HTR-8/SVneo (cell line): ENCODE measurements at regions not wholly inside any gene's neighbourhood (a gene's known extent, or its start where the extent isn't known, plus 50 kb on each side); places are given as distances from the start of the nearest gene placed in this dataset.
"Not testable (repeated sequence)": the region's sequence is repeated elsewhere in the genome, so short reads cannot be mapped to it uniquely, and the experiment has no call there.

Experiments used
- DNase-seq: peaks from one replicate; pipeline ENCODE4 v3.0.0; 2011; ENCODE audit warnings: low spot score, mixed read lengths; ENCODE audit not compliant: insufficient read length
- FAIRE-seq: peaks from 2 replicates; lab custom pipeline; 2011; peaks lifted over from hg19 to GRCh38; lab: Jason Lieb, UNC

DNA sequence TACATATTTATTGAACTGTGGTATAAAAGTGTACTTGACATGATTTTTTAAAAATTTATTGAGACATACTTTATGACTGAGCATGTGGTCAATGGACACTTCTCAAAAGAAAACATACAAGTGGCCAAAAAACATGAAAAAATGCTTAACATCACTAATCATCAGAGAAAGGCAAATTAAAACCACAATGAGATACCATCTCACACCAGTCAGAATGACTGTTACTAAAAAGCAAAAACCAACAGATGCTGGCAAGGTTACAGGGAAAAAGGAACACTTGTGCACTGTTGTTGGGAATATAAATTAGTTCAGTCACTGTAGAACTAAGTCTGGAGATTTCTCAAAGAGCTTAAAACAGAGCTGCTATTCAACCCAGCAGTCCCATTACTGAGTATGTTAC lies 1177.6 kb downstream of the GALC start:
- FAIRE-seq (no peak), DNase-seq (no peak)

DNA sequence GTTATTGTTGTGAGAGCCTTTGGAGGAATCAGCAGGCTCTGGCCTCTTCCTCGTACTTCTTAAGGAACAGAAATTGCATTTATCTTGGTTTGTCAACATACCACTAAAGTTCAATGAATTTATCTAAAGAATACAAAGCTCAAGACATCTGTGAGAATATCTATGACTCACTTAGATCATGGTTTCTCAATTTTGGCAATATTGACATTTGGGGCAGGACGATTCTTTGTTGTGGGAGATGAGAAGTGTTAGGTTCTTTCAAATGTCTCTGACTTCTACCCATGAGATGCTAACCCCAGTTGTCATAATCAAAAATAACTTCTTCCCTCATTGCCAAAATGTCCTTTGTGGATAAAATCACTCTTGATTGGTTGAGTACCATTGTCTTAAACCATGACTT lies 1190.3 kb downstream of the GALC start:
- no peak for FAIRE-seq

DNA sequence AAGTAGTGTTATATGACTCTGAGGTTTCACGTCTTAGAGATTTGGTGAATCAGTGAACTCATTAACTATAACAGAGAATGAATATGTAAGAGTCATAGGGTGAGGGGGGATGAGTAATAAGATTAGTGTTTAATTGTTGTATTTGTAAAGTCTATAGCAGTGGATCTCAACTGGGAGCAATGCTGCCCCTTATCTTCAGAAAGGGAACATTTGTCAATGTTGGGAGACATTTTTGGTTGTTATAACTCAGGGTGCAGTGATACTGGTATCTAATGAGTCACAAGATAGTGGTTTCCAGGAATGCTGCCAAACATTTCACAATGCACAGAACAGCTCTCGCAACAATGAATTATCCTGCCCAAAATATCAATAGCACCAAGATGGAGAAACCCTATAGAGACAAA lies 1193.7 kb downstream of the GALC start:
- peak; percentile 27 for DNase-seq
- FAIRE-seq = peak; percentile 64

More for the DNA sequence above, 1190.3 kb downstream of the GALC start:
- DNase-seq = no peak

DNA sequence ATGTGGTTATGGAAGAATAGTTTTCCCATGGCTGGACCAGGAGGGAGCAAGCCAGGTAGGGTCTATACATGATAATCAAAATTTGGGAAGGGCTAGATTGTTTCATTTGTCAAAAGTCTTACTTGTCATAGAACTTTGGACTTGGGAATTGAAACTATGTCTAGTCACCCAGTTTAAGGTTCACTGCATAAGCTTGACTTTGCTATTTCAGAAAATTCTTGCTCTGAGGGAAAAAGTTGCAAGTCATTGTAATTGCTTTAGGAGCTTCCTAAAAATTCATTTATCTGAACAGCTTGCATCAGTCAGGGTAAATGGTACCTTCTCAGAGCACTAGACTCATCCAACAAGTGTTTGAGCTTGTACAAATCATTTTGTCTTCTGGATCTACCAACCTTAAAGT lies 1194.7 kb downstream of the GALC start:
- FAIRE-seq (no peak), DNase-seq (no peak)

DNA sequence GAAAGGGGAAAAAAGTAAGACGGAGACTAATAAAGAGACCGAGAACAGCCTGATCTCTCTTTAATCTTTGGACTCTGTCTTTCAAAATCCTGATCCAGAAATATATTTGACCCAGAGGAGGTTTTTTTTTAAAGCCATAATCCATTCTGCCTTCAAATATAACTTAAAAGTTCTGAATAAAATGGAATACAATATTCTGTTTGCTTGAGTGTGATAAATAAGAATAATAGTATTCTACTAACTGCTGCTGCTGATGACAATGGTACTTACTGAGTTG lies 1196.0 kb downstream of the GALC start:
- DNase-seq (no peak), FAIRE-seq (no peak)

DNA sequence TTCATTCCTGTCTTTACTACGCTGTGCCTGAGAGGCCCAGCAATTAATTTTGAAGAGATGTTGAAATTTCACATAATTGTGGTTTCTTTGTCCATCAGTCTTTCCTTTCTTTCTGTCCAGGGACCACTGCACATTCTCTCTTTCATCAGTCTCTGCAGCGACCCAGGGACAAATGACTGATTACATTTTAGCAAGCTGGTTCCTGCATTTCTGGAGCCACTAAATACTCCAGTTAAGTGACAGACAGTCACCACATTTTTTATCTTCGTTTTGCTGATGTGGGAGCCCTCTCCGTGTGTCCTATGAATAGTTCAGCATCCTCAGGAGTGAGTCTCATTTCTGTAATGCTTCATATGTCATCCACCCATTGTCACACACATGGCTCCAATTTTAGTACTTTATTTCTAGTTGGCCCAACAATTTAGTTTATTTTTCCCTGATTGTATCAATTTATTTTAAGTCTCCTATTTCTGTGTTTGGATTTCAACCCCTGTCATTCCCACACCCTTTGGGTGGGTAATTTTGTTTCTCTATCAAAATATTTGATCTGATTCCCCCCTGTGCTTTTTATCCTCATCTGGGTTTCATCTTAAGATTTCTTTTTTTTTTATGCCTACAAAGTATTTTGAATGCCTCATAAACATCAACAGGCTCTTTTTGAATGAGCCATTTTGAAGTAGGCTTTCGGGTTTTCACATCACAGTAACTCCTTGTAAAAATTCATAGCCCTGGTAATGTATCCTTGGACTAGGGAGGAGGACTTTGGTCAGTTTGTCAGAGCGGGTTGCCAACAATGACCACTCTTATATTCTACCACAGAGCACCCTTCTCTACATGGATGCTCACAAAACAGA lies 1196.5 kb downstream of the GALC start:
- no peak for FAIRE-seq
- peak; percentile 2 for DNase-seq

DNA sequence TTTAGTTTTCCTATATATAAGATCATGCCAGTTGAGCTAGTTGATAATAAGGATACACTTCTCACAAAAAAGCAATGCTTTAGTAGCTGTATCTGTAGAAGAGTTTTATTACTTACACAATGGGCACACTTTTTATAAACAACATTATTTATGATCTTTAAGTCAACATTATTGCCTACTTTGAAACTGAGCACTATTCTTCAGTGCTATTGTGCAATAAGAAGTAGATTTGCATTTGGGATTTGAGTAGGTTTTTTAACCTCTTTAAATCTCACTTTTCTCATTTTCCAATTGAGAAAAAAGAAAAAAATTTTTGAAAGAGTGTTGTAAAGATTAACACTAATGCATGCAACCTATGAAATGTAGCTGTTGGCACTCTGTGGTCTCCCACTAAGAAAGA lies 1198.3 kb downstream of the GALC start:
- DNase-seq (no peak), FAIRE-seq (no peak)

DNA sequence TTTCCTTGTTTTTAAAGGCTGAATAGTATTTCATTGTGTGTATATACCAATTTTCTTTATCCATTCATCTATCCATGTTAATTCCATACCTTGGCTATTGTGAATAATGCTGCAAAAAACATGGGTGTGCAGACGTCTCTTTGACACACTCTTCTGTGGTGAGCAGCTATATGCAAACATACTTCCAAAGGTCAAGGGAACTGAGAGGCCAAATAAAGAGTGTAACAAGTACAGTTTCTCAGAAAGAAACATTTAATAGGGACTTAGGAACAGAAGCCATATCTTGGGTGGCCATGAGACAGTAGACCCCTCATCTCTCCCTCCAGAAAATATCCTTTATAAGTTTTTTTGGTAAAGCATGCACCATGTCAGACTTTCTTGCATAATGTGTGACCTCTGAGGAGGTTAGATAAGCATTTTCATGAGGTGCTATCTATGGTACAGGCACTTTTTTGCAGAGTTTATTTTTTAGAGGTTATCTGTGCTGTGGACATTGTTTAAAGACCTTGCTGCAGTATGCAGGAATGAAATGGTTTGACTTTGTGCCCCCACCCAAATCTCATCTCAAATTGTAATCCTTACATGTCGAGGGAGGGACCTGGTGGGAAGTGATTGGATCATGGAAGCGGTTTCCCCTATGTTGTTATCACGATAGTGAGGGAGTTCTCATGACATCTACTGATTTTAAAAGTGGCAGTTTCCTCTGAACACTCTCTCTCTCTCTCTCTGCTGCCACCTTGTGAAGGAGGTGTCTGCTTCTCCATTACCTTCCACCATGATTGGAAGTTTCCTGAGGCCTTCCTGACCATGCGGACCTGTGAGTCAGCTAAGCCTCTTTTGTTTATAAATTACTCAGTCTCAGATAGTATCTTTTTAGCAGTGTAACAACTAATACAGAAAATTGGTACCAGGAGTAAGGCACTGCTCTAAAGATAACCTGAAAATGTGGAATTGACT lies 1202.3 kb downstream of the GALC start:
- DNase-seq = no peak
- FAIRE-seq = no peak

DNA sequence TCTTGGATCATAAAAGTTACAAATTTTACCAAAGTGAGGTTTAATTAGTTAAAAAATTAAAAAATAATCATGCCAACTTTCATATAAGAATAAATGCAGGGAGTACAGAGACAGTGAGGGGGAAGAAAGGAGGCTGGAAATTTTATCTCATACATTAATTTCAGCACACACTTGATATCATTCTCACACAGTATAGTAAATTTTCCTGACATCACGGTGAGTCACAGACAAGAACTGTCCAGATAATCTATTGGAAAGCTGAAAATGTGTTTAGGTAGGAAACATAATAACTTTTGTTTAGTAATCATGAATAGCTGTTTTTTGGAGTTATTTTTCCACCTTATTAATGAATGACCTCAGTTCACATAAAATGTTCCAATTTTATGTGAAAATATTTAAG lies 1204.8 kb downstream of the GALC start:
- FAIRE-seq (no peak), DNase-seq (no peak)

DNA sequence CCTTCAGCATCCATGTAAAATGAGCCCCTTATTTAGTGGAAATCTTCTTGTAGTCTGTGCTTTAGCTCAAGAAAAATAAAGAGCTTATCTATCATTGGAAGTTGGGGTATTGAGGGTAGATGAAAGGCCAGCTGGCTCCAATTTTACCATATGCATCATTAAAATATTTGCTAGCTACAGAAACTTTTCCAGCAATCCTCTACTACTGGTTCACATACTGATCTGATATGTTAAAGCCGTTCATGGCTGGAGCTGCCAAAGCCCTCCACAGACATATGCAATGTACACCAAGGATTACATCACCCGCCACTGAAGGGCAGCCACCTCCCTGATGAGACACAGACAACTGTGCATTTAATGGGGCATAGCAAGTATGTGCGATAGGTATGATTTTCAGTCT lies 1205.3 kb downstream of the GALC start:
- FAIRE-seq (no peak), DNase-seq (no peak)

DNA sequence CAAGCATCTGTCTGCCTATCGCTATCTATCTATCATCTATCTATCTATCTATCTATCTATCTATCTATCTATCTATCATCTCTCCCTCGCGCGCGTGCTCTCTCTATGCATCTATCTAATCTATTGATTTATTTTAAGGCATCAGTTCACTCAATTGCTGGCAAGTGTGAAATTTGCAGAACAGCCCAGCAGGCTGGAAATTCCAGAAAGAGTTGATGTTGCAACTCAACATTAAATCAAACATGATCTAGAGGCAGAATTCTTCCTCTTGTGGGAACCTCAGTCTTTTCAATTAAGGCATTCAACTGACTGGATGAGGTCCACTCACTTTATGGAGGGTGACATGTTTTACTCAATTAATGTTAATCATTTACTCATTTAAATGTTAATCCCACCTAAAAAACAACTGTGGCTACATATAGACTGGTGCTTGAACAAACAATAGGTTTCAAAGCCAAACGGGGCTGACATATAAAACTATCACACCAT lies 1210.8 kb downstream of the GALC start:
- FAIRE-seq (no peak), DNase-seq (no peak)

DNA sequence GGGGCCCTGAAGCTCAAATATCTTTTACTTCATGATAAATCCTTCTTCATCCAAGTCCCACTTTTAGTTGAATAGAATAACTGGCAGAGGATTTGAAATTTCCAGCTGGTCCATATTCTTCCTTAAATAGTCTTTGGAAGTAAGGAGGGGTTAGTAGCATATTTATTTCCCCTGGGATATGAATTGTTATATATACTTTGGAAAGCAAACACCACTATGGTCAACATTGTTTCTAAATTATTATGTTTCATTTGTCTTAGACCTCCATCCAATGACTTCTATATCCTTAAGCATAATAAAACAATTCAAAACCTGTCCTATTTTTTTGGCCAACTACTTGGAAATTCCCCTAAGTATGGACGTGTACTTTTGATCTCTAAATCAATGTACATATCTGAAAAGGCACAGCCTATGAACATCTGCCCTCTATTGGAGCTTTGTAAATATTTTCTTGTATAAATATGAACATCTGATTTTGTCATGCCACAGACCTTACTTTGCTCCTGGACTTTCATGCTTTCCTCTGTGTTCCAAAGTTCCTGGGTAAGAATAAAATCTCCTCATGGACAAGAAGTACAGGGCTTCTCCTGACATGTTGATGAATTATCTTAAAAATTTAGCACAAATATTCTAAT lies 1212.0 kb downstream of the GALC start:
- FAIRE-seq (no peak), DNase-seq (no peak)

DNA sequence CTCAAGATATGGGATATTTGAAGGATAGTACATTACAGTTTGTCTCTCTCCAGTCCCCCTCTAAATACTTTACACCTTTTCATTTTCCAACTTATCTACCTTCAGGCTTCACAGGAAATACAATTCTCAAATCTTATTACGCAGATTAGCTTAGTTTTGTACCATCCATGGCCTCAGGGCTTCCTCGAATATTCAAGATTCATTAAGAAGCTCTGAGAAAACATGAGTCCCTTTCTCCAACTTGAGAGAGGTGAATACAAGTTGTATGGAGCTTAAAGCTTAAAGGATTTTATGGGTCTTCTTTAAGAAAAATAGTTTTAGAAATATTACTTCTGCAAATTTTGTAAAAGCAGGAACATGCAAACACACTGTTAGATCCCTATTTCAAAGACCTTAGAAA lies 1212.5 kb downstream of the GALC start:
- no peak for DNase-seq
- no peak for FAIRE-seq

DNA sequence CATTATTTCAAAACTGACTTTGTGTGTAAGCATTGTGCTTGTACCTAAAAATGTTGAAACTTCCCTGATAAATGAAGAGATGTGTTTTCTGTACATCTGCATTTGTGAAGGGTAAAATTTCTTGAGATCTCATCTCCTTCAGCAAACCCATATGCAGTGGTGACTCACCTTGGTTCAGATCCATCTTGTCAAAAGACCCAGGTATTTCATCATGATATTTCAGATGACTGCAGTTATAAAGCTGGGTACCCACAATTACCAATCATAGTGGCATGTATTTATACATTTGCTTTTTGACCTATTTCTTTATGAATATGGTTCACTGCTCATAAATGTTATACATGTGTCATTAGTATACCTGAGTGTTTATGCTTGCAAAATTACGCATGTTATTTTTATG lies 1213.6 kb downstream of the GALC start:
- FAIRE-seq = no peak

DNA sequence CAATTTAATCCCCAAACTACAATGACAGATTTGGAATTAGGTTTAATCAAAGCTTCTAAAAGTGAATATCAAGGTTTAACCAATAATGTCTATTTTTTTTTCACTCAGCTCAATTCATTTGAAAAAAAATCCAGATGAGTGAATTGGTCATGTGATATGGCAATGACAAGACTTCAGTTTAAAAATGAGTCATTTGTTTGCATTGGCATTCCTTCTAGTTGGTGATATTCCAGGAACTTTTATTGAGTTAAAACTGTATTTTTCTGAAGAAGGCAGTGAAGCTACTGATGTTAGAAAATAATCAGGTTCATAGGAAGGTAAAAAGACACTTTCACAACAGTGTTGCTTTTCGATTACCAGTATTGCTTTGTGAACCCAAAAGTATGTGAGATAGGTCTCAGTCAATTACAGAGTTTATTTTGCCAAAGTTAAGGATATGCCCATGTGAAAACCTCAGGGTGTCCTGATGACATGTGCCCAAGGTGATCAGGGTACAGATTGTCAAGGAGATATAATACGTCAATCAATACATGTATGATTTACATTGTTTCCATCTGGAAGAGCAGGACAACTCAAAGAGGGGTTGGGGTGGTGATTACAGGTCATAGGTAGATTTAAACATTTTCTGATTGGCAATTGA lies 1214.9 kb downstream of the GALC start:
- DNase-seq = no peak
- FAIRE-seq = no peak

More for the DNA sequence above, 1213.6 kb downstream of the GALC start:
- DNase-seq = no peak

DNA sequence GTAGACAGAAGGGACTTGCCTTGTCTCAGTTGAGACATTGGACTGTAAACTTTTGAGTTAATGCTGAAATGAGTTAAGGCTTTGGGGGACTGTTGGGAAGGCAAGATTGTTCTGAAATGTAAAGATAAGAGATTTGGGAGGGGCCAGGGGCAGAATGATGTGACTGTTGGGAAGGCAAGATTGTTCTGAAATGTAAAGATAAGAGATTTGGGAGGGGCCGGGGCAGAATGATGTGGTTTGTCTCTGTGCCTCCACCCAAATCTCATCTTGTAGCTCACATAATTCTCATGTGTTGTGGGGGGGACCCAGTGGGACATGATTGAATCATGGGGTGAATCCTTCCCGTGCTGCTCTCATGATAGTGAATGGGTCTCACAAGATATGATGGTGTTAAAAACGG lies 1217.1 kb downstream of the GALC start:
- not testable (repeated sequence) for DNase-seq, FAIRE-seq

DNA sequence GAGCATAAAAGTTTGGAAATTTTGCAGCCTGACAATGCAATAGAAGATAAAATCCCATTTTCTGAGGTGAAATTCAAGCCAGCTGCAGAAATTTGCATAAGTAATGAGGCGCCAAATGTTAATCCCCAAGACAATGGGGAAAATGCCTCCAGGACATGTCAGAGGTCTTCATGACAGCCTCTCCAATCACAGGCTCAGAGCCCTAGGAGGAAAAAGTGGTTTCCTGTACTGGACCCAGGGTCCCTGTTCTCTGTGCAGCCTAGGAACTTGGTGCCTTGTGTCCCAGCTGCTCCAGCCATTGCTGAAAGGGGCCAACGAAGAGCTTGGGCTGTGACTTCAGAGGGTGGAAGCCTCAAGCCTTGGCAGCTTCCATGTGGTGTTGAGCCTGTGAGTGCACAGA lies 1218.1 kb downstream of the GALC start:
- DNase-seq = no peak

DNA sequence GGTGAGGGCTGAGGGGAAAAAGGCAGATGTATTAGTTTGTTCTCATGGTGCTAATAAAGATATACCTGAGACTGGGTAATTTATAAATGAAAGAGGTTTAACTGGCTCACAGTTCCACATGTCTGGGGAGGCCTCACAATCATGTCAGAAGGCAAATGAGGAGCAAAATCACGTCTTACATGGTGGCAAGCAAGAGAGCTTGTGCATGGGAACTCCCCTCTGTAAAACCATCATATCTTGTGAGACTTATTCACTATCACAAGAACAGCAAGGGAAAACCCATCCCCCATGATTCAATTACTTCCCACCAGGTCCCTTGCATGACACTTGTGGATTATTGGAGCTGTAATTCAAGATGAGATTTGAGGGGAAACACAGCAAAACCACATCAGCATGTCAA lies 1220.9 kb downstream of the GALC start:
- no peak for FAIRE-seq
- no peak for DNase-seq

More for the DNA sequence above, 1218.1 kb downstream of the GALC start:
- no peak for FAIRE-seq

DNA sequence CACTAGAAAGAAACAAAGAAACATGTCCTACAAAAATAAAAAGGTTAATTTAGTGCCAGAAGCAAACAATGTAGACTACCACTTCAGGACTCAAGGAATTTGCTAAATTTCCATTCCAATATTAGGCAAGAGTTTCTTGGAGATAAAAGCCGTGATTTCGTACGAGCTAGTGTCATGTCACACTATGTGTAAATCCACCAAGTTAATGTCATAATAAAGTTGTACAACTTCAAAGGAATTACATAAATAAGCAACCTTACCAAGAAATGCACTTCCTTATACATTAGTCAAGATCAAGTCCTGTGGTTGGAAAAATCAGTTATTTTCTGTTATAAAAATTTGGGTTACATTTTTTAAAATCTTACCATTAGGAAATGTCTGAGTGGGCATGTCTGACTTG lies 1222.8 kb downstream of the GALC start:
- FAIRE-seq (no peak), DNase-seq (no peak)

DNA sequence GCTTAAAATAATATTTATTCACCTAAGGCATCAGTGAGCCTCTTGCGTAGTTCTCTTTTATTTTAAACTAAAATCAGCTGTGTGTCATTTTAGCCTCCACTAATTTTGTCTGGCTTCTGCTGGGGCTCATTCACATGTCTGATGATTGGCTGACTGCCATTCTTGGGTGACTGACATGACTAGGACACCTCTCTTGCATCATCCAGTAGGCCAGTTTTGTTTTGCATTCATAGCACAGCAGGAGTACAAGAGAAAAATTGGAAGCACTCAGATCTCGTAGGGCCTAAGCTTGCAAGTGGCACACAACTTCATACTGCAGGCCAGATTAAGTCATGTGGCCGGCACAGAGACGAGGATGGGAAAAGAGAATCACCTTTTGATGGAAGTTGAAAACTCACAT lies 1226.5 kb downstream of the GALC start:
- DNase-seq (no peak), FAIRE-seq (no peak)
